DOHH2 (cell line): ENCODE measurements at regions not wholly inside any gene's neighbourhood (a gene's known extent, or its start where the extent isn't known, plus 50 kb on each side); places are given as distances from the start of the nearest gene placed in this dataset.

Experiments used
- H3F3A ChIP-seq: fragments of 200-600 bp; sonication (generic), shearing (Covaris generic); 2 replicates; pipeline ENCODE4 v1.6.0; 2016; ENCODE audit warnings: antibody characterized with exemption, mild to moderate bottlenecking; ENCODE audit not compliant: control insufficient read depth, insufficient read depth
- H3K27ac ChIP-seq: fragments of 200-600 bp; sonication (generic); 2 replicates; pipeline ENCODE4 v1.5.1; 2014; ENCODE audit warnings: low read depth, mild to moderate bottlenecking, low read length, moderate library complexity
- H3K27me3 ChIP-seq: fragments of 200-600 bp; sonication (generic); 2 replicates; pipeline ENCODE4 v1.6.1; 2014; ENCODE audit warnings: mild to moderate bottlenecking, low read length, mixed read lengths; ENCODE audit not compliant: control insufficient read depth
- H3K36me3 ChIP-seq: fragments of 200-600 bp; sonication (generic); 2 replicates; pipeline ENCODE4 v1.6.1; 2014; ENCODE audit warnings: mild to moderate bottlenecking, low read length, moderate library complexity, mixed read lengths; ENCODE audit not compliant: control insufficient read depth
- H3K4me1 ChIP-seq: fragments of 200-600 bp; sonication (generic); 2 replicates; pipeline ENCODE4 v1.6.1; 2014; ENCODE audit warnings: mild to moderate bottlenecking, low read length, mixed read lengths; ENCODE audit not compliant: control insufficient read depth
- H3K4me2 ChIP-seq: fragments of 200-600 bp; sonication (generic); 2 replicates; pipeline ENCODE4 v1.6.0; 2014; ENCODE audit warnings: mild to moderate bottlenecking, low read length, moderate library complexity
- H3K4me3 ChIP-seq: fragments of 200-600 bp; sonication (generic); 2 replicates; pipeline ENCODE4 v1.5.1; 2014; ENCODE audit warnings: mild to moderate bottlenecking, low read length, mixed read lengths
- H3K79me2 ChIP-seq: fragments of 200-600 bp; sonication (generic); 2 replicates; pipeline ENCODE4 v1.6.1; 2014; ENCODE audit warnings: mild to moderate bottlenecking, low read length, mixed read lengths; ENCODE audit not compliant: control insufficient read depth
- H3K9me2 ChIP-seq: fragments of 200-600 bp; sonication (generic); replicated peaks from 2 replicates; pipeline ENCODE4 v1.6.1; 2014; ENCODE audit warnings: mild to moderate bottlenecking, low read length, mixed read lengths; ENCODE audit not compliant: control insufficient read depth
- H3K9me3 ChIP-seq: fragments of 200-600 bp; sonication (generic); 2 replicates; pipeline ENCODE4 v1.6.1; 2014; ENCODE audit warnings: antibody characterized with exemption, low read length, mixed read lengths; ENCODE audit not compliant: control insufficient read depth, insufficient read depth
- H4K20me1 ChIP-seq: fragments of 200-600 bp; sonication (generic); 2 replicates; pipeline ENCODE4 v1.6.0; 2014; ENCODE audit warnings: low read depth, mild to moderate bottlenecking, antibody characterized with exemption, low read length, moderate library complexity; ENCODE audit not compliant: control insufficient read depth, insufficient read depth
- EZH2phosphoT487 ChIP-seq: fragments of 200-600 bp; sonication (generic); IDR thresholded peaks from 2 replicates; pipeline ENCODE4 v1.6.1; 2017; ENCODE audit warnings: borderline replicate concordance, mild to moderate bottlenecking, antibody characterized with exemption, low read length, moderate library complexity, mixed read lengths
- TF ChIP-seq, protein P1 (sequence below): fragments of 200-600 bp; sonication (generic); IDR thresholded peaks from one replicate; pipeline ENCODE4 v1.5.1; 2014; ENCODE audit warnings: antibody characterized with exemption, mild to moderate bottlenecking, low read depth, low read length; ENCODE audit not compliant: poor library complexity, severe bottlenecking

DNA sequence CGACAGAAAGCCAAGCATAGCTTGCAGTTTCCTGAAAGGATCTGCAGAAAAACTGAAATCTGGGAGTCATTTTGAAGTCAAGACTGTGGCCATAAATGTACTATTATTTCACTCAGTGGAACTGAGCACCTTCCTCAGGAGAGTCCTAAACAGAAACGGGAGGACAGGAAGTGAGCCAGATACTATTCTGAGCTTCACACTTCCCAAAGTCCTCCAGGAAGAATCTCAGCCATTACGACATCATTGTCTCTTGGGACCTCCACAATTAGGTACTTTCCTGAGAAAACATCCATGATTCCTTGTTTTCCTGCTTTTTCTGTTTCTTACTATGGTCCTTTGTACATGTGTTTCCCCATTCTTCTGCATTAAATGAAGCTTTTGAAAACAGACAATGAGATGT is 299.2 kb upstream of the USP25 start:
- no peaks in the 10 kb centered on the region for H3K4me1 ChIP-seq

DNA sequence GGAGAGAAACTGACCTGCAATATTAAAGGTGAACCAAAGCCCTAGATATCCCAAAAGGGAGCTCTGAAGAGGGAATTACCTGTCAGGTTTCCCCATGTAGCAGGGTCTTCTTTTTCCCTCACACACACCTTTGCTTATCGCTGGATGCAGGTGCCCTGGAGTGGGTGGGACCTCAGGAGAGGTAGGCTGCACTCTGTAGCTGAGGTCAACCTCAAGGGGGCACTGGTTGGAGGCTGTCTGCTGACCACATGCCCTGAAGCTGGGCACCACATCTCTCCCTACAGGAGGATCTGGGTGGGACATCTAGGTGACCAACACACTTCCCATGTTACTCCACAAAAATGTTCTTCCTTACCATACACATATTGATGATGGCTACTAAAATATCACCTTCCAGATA is 298.7 kb upstream of the USP25 start:
- H3K4me2 ChIP-seq: no peak overlapping the region
- no peaks in the 10 kb centered on the region for H3F3A ChIP-seq
- H3K36me3 ChIP-seq: no peaks in the 10 kb centered on the region
- no peaks in the 10 kb centered on the region for H3K79me2 ChIP-seq
- H3K4me1 ChIP-seq: no peaks in the 10 kb centered on the region
- H3K9me3 ChIP-seq: no peaks in the 10 kb centered on the region
- no peaks in the 10 kb centered on the region for H3K9me2 ChIP-seq
- no peaks in the 10 kb centered on the region for H3K27me3 ChIP-seq
- no peaks in the 10 kb centered on the region for H4K20me1 ChIP-seq
- H3K4me3 ChIP-seq: no peak overlapping the region
- no peak overlapping the region for H3K27ac ChIP-seq
- TF ChIP-seq, protein P1, sequence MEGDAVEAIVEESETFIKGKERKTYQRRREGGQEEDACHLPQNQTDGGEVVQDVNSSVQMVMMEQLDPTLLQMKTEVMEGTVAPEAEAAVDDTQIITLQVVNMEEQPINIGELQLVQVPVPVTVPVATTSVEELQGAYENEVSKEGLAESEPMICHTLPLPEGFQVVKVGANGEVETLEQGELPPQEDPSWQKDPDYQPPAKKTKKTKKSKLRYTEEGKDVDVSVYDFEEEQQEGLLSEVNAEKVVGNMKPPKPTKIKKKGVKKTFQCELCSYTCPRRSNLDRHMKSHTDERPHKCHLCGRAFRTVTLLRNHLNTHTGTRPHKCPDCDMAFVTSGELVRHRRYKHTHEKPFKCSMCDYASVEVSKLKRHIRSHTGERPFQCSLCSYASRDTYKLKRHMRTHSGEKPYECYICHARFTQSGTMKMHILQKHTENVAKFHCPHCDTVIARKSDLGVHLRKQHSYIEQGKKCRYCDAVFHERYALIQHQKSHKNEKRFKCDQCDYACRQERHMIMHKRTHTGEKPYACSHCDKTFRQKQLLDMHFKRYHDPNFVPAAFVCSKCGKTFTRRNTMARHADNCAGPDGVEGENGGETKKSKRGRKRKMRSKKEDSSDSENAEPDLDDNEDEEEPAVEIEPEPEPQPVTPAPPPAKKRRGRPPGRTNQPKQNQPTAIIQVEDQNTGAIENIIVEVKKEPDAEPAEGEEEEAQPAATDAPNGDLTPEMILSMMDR: no peak
- TF ChIP-seq EZH2phosphoT487: no peak

More for the DNA sequence above, 299.2 kb upstream of the USP25 start:
- Histone ChIP-seq H4K20me1 (no peaks in the 10 kb centered on the region), H3K9me3 (no peaks in the 10 kb centered on the region), H3F3A (no peaks in the 10 kb centered on the region), H3K36me3 (no peaks in the 10 kb centered on the region), H3K27ac (no peak overlapping the region), H3K4me3 (no peak overlapping the region), H3K4me2 (no peak overlapping the region), H3K79me2 (no peaks in the 10 kb centered on the region), H3K9me2 (no peaks in the 10 kb centered on the region), H3K27me3 (no peaks in the 10 kb centered on the region)
- TF ChIP-seq, protein P1: no peak
- TF ChIP-seq EZH2phosphoT487: no peak

DNA sequence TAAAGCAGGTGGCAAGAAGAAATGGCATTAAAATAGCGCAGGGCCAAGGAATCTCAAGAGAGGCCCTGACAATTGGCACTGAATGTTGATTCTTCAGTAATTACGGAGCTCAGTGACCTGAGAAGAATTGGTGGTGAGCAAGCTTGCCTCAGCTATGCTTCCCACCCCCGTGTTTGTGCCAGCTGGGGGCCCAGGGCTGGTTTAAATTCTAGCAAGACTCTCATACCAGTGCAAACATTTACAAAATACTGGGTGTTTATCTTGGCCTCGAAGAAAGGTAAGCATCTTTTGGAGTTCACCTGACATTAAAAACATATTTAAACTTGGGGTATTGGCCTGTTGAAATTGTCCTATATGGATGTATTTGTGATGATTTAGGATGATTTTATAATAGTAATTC is 296.7 kb upstream of the USP25 start:
- Histone ChIP-seq H3K79me2 (no peaks in the 10 kb centered on the region), H4K20me1 (no peaks in the 10 kb centered on the region), H3K4me3 (no peak overlapping the region), H3K27me3 (no peaks in the 10 kb centered on the region), H3K27ac (no peak overlapping the region), H3K9me2 (no peaks in the 10 kb centered on the region), H3K9me3 (no peaks in the 10 kb centered on the region), H3K4me2 (no peak overlapping the region), H3K4me1 (no peaks in the 10 kb centered on the region), H3K36me3 (no peaks in the 10 kb centered on the region), H3F3A (no peaks in the 10 kb centered on the region)
- TF ChIP-seq, protein P1: no peak

GRCh38 chr21:15434163-15434905 is 295.4 kb upstream of the USP25 start:
- Histone ChIP-seq H3K27me3 (no peaks in the 10 kb centered on the region), H3K36me3 (no peaks in the 10 kb centered on the region), H4K20me1 (no peaks in the 10 kb centered on the region), H3F3A (no peaks in the 10 kb centered on the region), H3K4me3 (no peak overlapping the region), H3K4me2 (no peak overlapping the region), H3K79me2 (no peaks in the 10 kb centered on the region), H3K4me1 (no peaks in the 10 kb centered on the region), H3K9me3 (no peaks in the 10 kb centered on the region), H3K9me2 (no peaks in the 10 kb centered on the region), H3K27ac (no peak overlapping the region)
- TF ChIP-seq, protein P1: no peak
- no peak for TF ChIP-seq EZH2phosphoT487
